ENCODE measurements at regions not wholly inside any gene's neighbourhood (a gene's known extent, or its start where the extent isn't known, plus 50 kb on each side); places are given as distances from the start of the nearest gene placed in this dataset.
"Not testable (repeated sequence)": the region's sequence is repeated elsewhere in the genome, so short reads cannot be mapped to it uniquely, and the experiment has no call there.

DNA sequence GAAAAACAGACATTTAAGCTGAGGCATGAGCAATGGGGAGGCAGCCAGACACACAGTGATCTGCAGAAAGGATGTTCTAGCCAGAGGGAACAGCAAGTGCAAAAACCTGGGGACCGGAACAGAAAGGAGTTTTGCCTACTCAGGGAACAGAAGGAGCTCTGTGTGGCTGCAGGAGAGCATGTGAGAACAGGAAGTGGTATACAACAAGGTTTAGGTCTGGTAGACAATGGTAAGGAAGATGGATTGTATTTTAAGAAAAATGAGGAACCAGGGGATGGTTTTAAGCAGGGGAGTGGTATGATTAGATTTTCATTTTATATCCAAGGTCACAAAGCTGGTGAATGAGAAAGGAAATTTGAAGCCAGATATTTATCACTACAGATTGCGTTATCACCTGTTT, 157.5 kb downstream of the UNC5CL start:
- H3K36me3 ChIP-seq (ENCODE audit: control insufficient read depth, insufficient read depth, low read length): no peaks in the 10 kb centered on the region
- 60% methylated on average over 1 of the region's 2 CpGs for WGBS (ENCODE audit: insufficient coverage)
- H3K9me3 ChIP-seq (ENCODE audit: control insufficient read depth, insufficient read depth, low read length): no peaks in the 10 kb centered on the region
- H3K4me3 ChIP-seq (ENCODE audit: low read depth, low read length): no peak overlapping the region
- no peak for DNase-seq (ENCODE audit: low read depth in 4 of 6, low spot score in 6 of 6)
- H3K4me1 ChIP-seq (ENCODE audit: control insufficient read depth, insufficient read depth, low read length): peaks cover 9% of the 10 kb centered on the region
- H3K27me3 ChIP-seq (ENCODE audit: control insufficient read depth, insufficient read depth, low read length): no peaks in the 10 kb centered on the region
- H3K27ac ChIP-seq (ENCODE audit: low read depth, low read length): no peak overlapping the region

DNA sequence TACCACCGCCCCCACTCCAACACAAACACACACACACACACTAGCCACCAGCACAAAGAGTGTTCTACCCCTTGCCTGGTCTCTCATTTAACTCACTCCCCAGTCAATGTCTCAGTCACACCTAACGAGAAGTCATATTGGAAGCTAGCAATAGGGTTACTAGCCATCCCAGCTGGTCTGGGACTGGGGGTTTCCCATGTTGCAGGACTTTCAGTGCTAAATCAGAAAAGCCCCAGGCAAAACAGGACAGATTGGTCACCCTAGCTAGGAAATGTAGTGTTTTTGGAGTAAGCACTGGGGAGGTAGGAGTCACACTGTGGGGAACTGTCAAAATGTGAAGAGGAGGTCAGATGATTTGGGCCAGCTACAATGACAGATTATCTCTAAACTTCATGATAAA, 158.1 kb downstream of the UNC5CL start:
- Histone ChIP-seq H3K4me1 (ENCODE audit: control insufficient read depth, insufficient read depth, low read length) (peaks cover 9% of the 10 kb centered on the region), H3K4me3 (ENCODE audit: low read depth, low read length) (no peak overlapping the region), H3K36me3 (ENCODE audit: control insufficient read depth, insufficient read depth, low read length) (no peaks in the 10 kb centered on the region), H3K27me3 (ENCODE audit: control insufficient read depth, insufficient read depth, low read length) (no peaks in the 10 kb centered on the region), H3K9me3 (ENCODE audit: control insufficient read depth, insufficient read depth, low read length) (no peaks in the 10 kb centered on the region), H3K27ac (ENCODE audit: low read depth, low read length) (no peak overlapping the region)
- WGBS (ENCODE audit: insufficient coverage): 82% methylated on average over 1 of the region's 2 CpGs
- DNase-seq (ENCODE audit: low read depth in 4 of 6, low spot score in 6 of 6): no peak

DNA sequence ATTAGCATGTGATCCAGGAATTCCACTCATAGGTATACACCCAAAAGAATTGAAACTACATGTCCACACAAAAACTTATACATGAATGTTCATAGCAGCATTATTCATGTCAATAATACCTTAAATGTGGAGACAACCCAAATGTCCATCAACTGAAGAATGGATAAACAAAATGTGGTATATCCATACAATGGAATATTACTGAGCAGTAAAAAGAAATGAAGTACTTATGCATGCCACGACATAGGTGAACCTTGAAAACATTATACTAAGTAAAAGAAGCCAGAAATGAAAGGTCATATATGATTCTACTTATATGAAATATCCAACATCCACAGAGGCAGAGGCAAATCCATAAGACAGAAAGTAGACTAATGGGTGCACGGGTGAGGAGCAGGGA, 159.9 kb downstream of the UNC5CL start:
- no peaks in the 10 kb centered on the region for H3K27me3 ChIP-seq (ENCODE audit: control insufficient read depth, insufficient read depth, low read length)
- no peaks in the 10 kb centered on the region for H3K9me3 ChIP-seq (ENCODE audit: control insufficient read depth, insufficient read depth, low read length)
- no peak overlapping the region for H3K27ac ChIP-seq (ENCODE audit: low read depth, low read length)
- no CpG with 5 or more reads among the region's 2 CpGs for WGBS (ENCODE audit: insufficient coverage)
- H3K4me3 ChIP-seq (ENCODE audit: low read depth, low read length): no peak overlapping the region
- DNase-seq (ENCODE audit: low read depth in 4 of 6, low spot score in 6 of 6): no peak
- peaks cover 9% of the 10 kb centered on the region for H3K4me1 ChIP-seq (ENCODE audit: control insufficient read depth, insufficient read depth, low read length)
- no peaks in the 10 kb centered on the region for H3K36me3 ChIP-seq (ENCODE audit: control insufficient read depth, insufficient read depth, low read length)

DNA sequence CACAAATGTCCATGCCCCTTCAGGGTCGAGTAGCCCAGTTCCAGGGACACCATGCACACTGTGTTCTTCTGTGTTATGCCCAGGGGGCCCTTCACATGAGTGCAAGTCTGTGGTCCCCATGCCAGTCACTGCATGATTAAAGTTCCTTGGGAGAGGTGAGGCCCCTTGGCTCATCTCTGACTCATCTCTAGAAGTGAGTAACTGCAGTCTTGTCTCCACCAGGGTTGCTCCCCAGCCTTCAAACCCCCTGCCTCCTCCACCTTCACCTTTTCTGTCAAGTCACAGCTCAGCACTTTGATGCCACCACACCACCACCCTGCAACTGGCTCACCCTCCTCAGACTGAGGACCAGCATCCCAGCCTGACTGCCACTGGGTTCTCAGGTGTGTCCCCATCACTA, 161.7 kb downstream of the UNC5CL start:
- H3K4me1 ChIP-seq (ENCODE audit: control insufficient read depth, insufficient read depth, low read length): peaks cover 6% of the 10 kb centered on the region
- no peak for DNase-seq (ENCODE audit: low read depth in 4 of 6, low spot score in 6 of 6)
- H3K27me3 ChIP-seq (ENCODE audit: control insufficient read depth, insufficient read depth, low read length): peaks cover 2% of the 10 kb centered on the region
- H3K4me3 ChIP-seq (ENCODE audit: low read depth, low read length): no peak overlapping the region
- no peaks in the 10 kb centered on the region for H3K9me3 ChIP-seq (ENCODE audit: control insufficient read depth, insufficient read depth, low read length)
- H3K27ac ChIP-seq (ENCODE audit: low read depth, low read length): no peak overlapping the region
- 75% methylated on average over 1 of the region's 1 CpG for WGBS (ENCODE audit: insufficient coverage)
- H3K36me3 ChIP-seq (ENCODE audit: control insufficient read depth, insufficient read depth, low read length): no peaks in the 10 kb centered on the region

DNA sequence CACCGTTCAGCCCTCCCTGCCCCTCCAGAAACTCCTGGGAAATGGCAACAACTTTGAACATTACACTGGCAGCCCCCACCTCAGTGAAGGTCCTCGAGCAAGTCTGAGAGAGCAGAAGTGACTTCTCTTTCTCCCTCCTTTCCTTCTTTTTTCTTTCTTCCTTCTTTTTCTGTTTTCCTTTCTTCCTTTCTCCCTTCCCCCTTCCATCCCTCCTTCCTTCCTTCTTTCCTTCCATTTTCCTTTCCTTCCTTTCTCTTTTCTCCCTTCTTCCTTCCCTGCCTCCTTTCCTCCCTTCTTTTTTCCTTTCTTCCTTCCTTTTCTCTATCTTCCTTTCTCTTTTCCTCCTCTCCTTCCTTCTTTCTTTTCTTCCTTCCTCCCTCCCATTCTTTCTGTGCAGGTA, 162.7 kb downstream of the UNC5CL start:
- 39% methylated on average over 2 of the region's 2 CpGs for WGBS (ENCODE audit: insufficient coverage)
- Histone ChIP-seq H3K36me3 (ENCODE audit: control insufficient read depth, insufficient read depth, low read length) (no peaks in the 10 kb centered on the region), H3K4me1 (ENCODE audit: control insufficient read depth, insufficient read depth, low read length) (peaks cover 4% of the 10 kb centered on the region), H3K4me3 (ENCODE audit: low read depth, low read length) (no peak overlapping the region), H3K27me3 (ENCODE audit: control insufficient read depth, insufficient read depth, low read length) (peaks cover 2% of the 10 kb centered on the region), H3K9me3 (ENCODE audit: control insufficient read depth, insufficient read depth, low read length) (no peaks in the 10 kb centered on the region), H3K27ac (ENCODE audit: low read depth, low read length) (no peak overlapping the region)
- no peak for DNase-seq (ENCODE audit: low read depth in 4 of 6, low spot score in 6 of 6)

DNA sequence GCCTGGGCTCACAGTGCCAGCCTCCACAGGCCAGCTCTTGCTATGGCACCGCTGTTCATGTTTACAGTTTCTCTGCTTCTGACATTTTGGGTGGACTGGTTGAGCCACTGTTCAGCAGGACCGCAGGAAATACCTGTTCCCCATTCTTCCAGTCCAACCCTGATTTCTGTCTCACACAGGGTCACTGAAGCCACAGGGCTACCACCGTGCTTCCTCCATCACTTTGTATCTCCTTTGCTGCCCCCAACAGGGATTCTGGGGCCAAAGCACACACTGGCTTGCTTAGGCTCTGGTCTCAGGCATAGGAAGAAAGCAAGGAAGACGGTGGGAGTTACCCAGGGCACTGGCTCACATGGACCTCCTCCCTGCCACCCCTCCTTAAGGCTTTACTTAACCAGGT, 164.5 kb downstream of the UNC5CL start:
- Histone ChIP-seq H3K27ac (ENCODE audit: low read depth, low read length) (no peak overlapping the region), H3K4me3 (ENCODE audit: low read depth, low read length) (no peak overlapping the region), H3K36me3 (ENCODE audit: control insufficient read depth, insufficient read depth, low read length) (no peaks in the 10 kb centered on the region), H3K27me3 (ENCODE audit: control insufficient read depth, insufficient read depth, low read length) (peaks cover 2% of the 10 kb centered on the region), H3K9me3 (ENCODE audit: control insufficient read depth, insufficient read depth, low read length) (no peaks in the 10 kb centered on the region), H3K4me1 (ENCODE audit: control insufficient read depth, insufficient read depth, low read length) (peaks cover 4% of the 10 kb centered on the region)
- DNase-seq (ENCODE audit: low read depth in 4 of 6, low spot score in 6 of 6): peak in 1 of 6 donors; percentile 67
- WGBS (ENCODE audit: insufficient coverage): 63% methylated on average over 3 of the region's 4 CpGs

DNA sequence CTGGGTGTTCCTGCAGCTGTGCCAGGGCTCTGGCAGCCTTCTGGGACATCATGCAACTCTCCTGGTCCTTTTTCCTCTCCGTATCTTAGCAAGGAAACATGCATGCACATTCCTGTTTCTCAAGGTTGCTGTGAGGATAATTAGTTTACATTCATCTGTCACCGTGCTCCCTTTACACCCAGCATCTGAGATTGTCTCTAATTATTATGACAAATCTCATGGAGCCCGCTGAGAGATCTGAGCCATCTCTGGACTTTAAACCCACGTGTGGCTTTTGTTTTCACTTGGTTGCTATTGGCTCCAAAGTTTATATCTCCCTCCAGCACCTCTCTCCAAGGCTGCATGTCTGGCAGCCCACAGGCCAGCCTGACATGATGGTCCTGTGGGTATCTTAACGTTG, 167.6 kb downstream of the UNC5CL start:
- peaks cover 2% of the 10 kb centered on the region for H3K27me3 ChIP-seq (ENCODE audit: control insufficient read depth, insufficient read depth, low read length)
- DNase-seq (ENCODE audit: low read depth in 4 of 6, low spot score in 6 of 6): no peak
- H3K9me3 ChIP-seq (ENCODE audit: control insufficient read depth, insufficient read depth, low read length): no peaks in the 10 kb centered on the region
- 43% methylated on average over 2 of the region's 5 CpGs for WGBS (ENCODE audit: insufficient coverage)
- no peaks in the 10 kb centered on the region for H3K36me3 ChIP-seq (ENCODE audit: control insufficient read depth, insufficient read depth, low read length)
- no peak overlapping the region for H3K27ac ChIP-seq (ENCODE audit: low read depth, low read length)
- H3K4me1 ChIP-seq (ENCODE audit: control insufficient read depth, insufficient read depth, low read length): peaks cover 4% of the 10 kb centered on the region
- no peak overlapping the region for H3K4me3 ChIP-seq (ENCODE audit: low read depth, low read length)

DNA sequence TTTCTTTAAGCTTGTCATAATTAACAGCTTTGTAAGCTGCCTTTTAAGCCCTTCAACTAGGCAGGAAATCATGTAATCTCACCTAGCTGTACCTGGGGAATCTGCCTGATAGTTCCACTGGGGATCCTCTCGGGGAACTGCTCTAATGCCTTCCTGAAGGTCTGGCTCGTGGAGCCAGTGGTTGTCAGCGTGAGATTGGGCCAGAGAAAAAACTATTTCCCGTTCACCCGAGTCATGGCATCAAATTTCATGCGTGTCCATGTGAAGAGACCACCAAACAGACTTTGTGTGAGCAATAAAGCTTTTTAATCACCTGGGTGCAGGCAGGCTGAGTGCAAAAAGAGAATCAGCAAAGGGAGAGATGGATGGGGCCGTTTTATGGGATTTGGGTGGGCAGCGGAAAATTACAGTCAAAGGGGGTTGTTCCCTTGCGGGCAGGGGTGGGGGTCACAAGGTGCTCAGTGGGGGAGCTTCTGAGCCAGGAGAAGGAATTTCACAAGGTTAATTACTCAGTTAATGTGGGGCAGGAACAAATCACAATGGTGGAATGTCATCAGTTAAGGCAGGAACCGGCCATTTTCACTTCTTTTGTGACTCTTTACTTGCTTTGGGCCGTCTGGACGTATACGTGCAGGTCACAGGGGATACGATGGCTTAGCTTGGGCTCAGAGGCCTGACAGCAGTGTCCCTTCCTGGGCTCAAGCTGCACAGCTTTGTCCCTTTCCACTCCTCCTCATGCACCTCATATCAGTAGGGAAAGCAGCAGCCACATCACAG, 170.7 kb downstream of the UNC5CL start:
- WGBS (ENCODE audit: insufficient coverage): 71% methylated on average over 14 of the region's 14 CpGs
- not testable (repeated sequence) for DNase-seq (ENCODE audit: low read depth in 4 of 6, low spot score in 6 of 6); H3K27ac ChIP-seq (ENCODE audit: low read depth, low read length)

DNA sequence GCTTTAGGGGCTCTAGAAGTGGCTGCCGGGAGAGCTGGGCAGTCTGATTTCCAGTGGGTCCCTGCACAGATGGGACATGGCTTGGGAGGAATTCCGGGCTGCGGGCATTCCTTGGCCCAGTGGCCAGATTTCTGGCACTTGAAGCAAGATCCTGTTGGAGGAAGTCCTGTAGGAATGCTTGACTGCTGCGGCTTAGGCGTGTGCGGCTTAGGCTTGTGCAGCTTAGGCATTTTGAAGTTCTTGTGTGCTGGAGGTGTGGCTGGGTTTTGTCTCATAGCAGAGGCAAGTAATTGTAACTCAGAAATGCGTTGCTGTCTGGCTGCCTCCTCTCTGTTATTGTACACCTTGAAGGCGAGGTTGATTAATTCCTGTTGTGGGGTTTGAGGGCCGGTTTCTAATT, 171.5 kb downstream of the UNC5CL start:
- H3K27me3 ChIP-seq (ENCODE audit: control insufficient read depth, insufficient read depth, low read length); H3K36me3 ChIP-seq (ENCODE audit: control insufficient read depth, insufficient read depth, low read length); H3K4me3 ChIP-seq (ENCODE audit: low read depth, low read length); DNase-seq (ENCODE audit: low read depth in 4 of 6, low spot score in 6 of 6); H3K27ac ChIP-seq (ENCODE audit: low read depth, low read length); H3K9me3 ChIP-seq (ENCODE audit: control insufficient read depth, insufficient read depth, low read length); H3K4me1 ChIP-seq (ENCODE audit: control insufficient read depth, insufficient read depth, low read length): not testable (repeated sequence)
- WGBS (ENCODE audit: insufficient coverage): 85% methylated on average over 9 of the region's 9 CpGs

More for the DNA sequence above, 170.7 kb downstream of the UNC5CL start:
- H3K27me3 ChIP-seq (ENCODE audit: control insufficient read depth, insufficient read depth, low read length); H3K9me3 ChIP-seq (ENCODE audit: control insufficient read depth, insufficient read depth, low read length); H3K4me3 ChIP-seq (ENCODE audit: low read depth, low read length); H3K4me1 ChIP-seq (ENCODE audit: control insufficient read depth, insufficient read depth, low read length); H3K36me3 ChIP-seq (ENCODE audit: control insufficient read depth, insufficient read depth, low read length): not testable (repeated sequence)

DNA sequence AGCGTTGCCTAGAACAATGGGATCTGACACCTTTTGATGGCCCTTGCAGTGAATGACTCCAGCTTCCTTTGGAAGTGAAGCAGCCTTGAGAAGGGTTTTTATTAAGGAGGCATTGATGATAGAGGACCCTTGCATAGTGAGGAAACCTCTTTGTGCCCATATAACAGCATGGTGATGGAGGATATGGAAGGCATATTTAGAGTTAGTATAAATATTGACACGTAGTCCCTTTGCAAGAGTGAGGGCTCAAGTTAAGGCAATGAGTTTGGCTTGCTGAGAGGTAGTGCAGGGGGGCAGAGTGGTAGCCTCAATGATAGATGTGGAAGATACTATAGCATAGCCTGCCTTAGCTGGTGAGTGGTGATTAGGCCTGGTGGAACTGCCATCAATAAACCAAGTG, 173.8 kb downstream of the UNC5CL start:
- 81% methylated on average over 2 of the region's 2 CpGs for WGBS (ENCODE audit: insufficient coverage)
- DNase-seq (ENCODE audit: low read depth in 4 of 6, low spot score in 6 of 6): not testable (repeated sequence)

More for the DNA sequence above, 173.8 kb downstream of the UNC5CL start:
- H3K4me1 ChIP-seq (ENCODE audit: control insufficient read depth, insufficient read depth, low read length); H3K4me3 ChIP-seq (ENCODE audit: low read depth, low read length); H3K27me3 ChIP-seq (ENCODE audit: control insufficient read depth, insufficient read depth, low read length); H3K9me3 ChIP-seq (ENCODE audit: control insufficient read depth, insufficient read depth, low read length); H3K36me3 ChIP-seq (ENCODE audit: control insufficient read depth, insufficient read depth, low read length); H3K27ac ChIP-seq (ENCODE audit: low read depth, low read length): not testable (repeated sequence)
